Mucosa of descending colon (tissue), 3 donors: ENCODE measurements at regions not wholly inside any gene's neighbourhood (a gene's known extent, or its start where the extent isn't known, plus 50 kb on each side); places are given as distances from the start of the nearest gene placed in this dataset.

Experiments
- ATAC-seq: fragments of 200-7000 bp; cut with Tn5 transposase; one replicate; pipeline ENCODE4 v1.9.1; 2020; ENCODE audit warnings: mild to moderate bottlenecking, moderate library complexity
- DNase-seq, 3 donors: peaks; one replicate each; pipeline ENCODE4 v3.0.0-alpha.2; 2020
- H3K36me3 ChIP-seq: fragments of 200-600 bp; one replicate; pipeline ENCODE4 v1.8.0; 2021; ENCODE audit warnings: low read depth, mild to moderate bottlenecking
- H3K4me1 ChIP-seq: fragments of 200-600 bp; one replicate; pipeline ENCODE4 v1.8.0; 2021; ENCODE audit warnings: low read depth, mild to moderate bottlenecking
- H3K4me3 ChIP-seq: fragments of 200-600 bp; one replicate; pipeline ENCODE4 v1.8.0; 2021; ENCODE audit warnings: mild to moderate bottlenecking
- H3K9me3 ChIP-seq: fragments of 200-600 bp; one replicate; pipeline ENCODE4 v1.8.0; 2021; ENCODE audit warnings: mild to moderate bottlenecking
- CTCF ChIP-seq: fragments of 200-600 bp; IDR thresholded peaks from one replicate; pipeline ENCODE4 v1.8.0; 2022; ENCODE audit warnings: antibody characterized with exemption, mild to moderate bottlenecking
- intact Hi-C, 2 donors: fragments of 100-400 bp; cut with DNase I in 1 of 2; cut with micrococcal nuclease in 1 of 2; formaldehyde crosslinking; loops; one replicate each; pipeline versions ENCODE4 v1.11.0 to v1.11.1; 2022; cut with DNase I, micrococcal nuclease
- donor health status: DM: no; HTN: no; CAD: no; lungs with moderate emphysema.
- donor health status: DM: no; HTN: no; CAD: no.
- donor health status: DM: no; HTN: yes; CAD: no.

- Histone ChIP-seq H3K9me3 (no peaks in the 10 kb centered on the region), H3K4me3 (no peak overlapping the region), H3K4me1 (no peaks in the 10 kb centered on the region), H3K36me3 (no peaks in the 10 kb centered on the region)
- ATAC-seq (no peak), DNase-seq (no peak)
- intact Hi-C loops, result no loop called here
- TF ChIP-seq CTCF, result no peak
Measured at GRCh38 chr9:17930071-17930470, 351.2 kb downstream of the SH3GL2 start.

GRCh38 chr9:17936365-17936764 lies 357.5 kb downstream of the SH3GL2 start:
- Histone ChIP-seq H3K36me3 (no peaks in the 10 kb centered on the region), H3K4me3 (no peak overlapping the region), H3K4me1 (no peaks in the 10 kb centered on the region), H3K9me3 (no peaks in the 10 kb centered on the region)
- TF ChIP-seq CTCF, result no peak
- peak; percentile 80 for ATAC-seq
- DNase-seq, result peak; percentile 31 to 35 (median 33)
- intact Hi-C loops, result no loop called here

- TF ChIP-seq CTCF, result no peak
- intact Hi-C loops, result no loop called here
- DNase-seq, result no peak
- Histone ChIP-seq H3K4me1 (no peaks in the 10 kb centered on the region), H3K4me3 (no peak overlapping the region), H3K9me3 (no peaks in the 10 kb centered on the region), H3K36me3 (no peaks in the 10 kb centered on the region)
- no peak for ATAC-seq
Measured at GRCh38 chr9:17938035-17938655, 359.3 kb downstream of the SH3GL2 start.

- no peaks in the 10 kb centered on the region for H3K36me3 ChIP-seq
- no peak overlapping the region for H3K4me3 ChIP-seq
- H3K9me3 ChIP-seq, result peaks cover 3% of the 10 kb centered on the region
- H3K4me1 ChIP-seq, result no peaks in the 10 kb centered on the region
- DNase-seq (peak in 1 of 3 donors; percentile 35), ATAC-seq (peak; percentile 34)
- TF ChIP-seq CTCF, result no peak
- intact Hi-C loops, result no loop called here
Measured at GRCh38 chr9:17942498-17942897, 363.6 kb downstream of the SH3GL2 start.

GRCh38 chr9:17955409-17955808 lies 376.5 kb downstream of the SH3GL2 start:
- intact Hi-C loops, result no loop called here
- DNase-seq, result no peak
- no peaks in the 10 kb centered on the region for H3K4me1 ChIP-seq
- TF ChIP-seq CTCF, result no peak
- no peaks in the 10 kb centered on the region for H3K9me3 ChIP-seq
- no peak overlapping the region for H3K4me3 ChIP-seq
- no peak for ATAC-seq
- H3K36me3 ChIP-seq, result no peaks in the 10 kb centered on the region

- DNase-seq (no peak), ATAC-seq (no peak)
- Histone ChIP-seq H3K4me3 (no peak overlapping the region), H3K4me1 (no peaks in the 10 kb centered on the region), H3K9me3 (no peaks in the 10 kb centered on the region), H3K36me3 (no peaks in the 10 kb centered on the region)
- no peak for TF ChIP-seq CTCF
- intact Hi-C loops, result no loop called here
Measured at GRCh38 chr9:17958363-17958762, 379.5 kb downstream of the SH3GL2 start.
